ENCODE measurements at regions not wholly inside any gene's neighbourhood (a gene's known extent, or its start where the extent isn't known, plus 50 kb on each side); places are given as distances from the start of the nearest gene placed in this dataset.

GRCh38 chr2:120978359-120979050, 242.8 kb downstream of the GLI2 start:
- TF ChIP-seq EP300 (IDR thresholded peaks at IDR 0.05; ENCODE audit: borderline replicate concordance in 1 of 2, control insufficient read depth in 1 of 2, low read depth in 2 of 2, low read length in 2 of 2): no peak
- TF ChIP-seq FOXK2 (IDR thresholded peaks at IDR 0.05): no peak
- no peak for TF ChIP-seq FOS (IDR thresholded peaks at IDR 0.05; ENCODE audit: borderline replicate concordance, extremely low read depth, insufficient read length)
- no peak for TF ChIP-seq CTCF (IDR thresholded peaks at IDR 0.05 in 2 of 3, conservative IDR thresholded peaks at IDR 0.05 in 1 of 3; ENCODE audit: control insufficient read depth in 2 of 3, extremely low read depth in 1 of 3, insufficient read depth in 1 of 3, low read depth in 3 of 3, low read length in 3 of 3)
- no peak for TF ChIP-seq TCF12 (IDR thresholded peaks at IDR 0.05; ENCODE audit: low read depth, low read length)
